ENCODE measurements at regions not wholly inside any gene's neighbourhood (a gene's known extent, or its start where the extent isn't known, plus 50 kb on each side); places are given as distances from the start of the nearest gene placed in this dataset.

- no peak overlapping the region for H3K4me3 ChIP-seq (ENCODE audit: low read length)
- peaks cover 9% of the 10 kb centered on the region for H3K27me3 ChIP-seq (ENCODE audit: insufficient read depth, low read length)
- no peak overlapping the region for H3K27ac ChIP-seq (ENCODE audit: low read length)
- H3K4me1 ChIP-seq (ENCODE audit: insufficient read depth, low read length): peaks cover 33% of the 10 kb centered on the region
- H3K9ac ChIP-seq (ENCODE audit: low read depth, low read length): no peak overlapping the region
- no peaks in the 10 kb centered on the region for H3K36me3 ChIP-seq (ENCODE audit: insufficient read depth, low read depth, low read length)
- H3K9me3 ChIP-seq (ENCODE audit: insufficient read depth, low read depth, low read length): no peaks in the 10 kb centered on the region
Measured at GRCh38 chr10:78555128-78555527, 513.6 kb upstream of the ZMIZ1 start.

- H3K36me3 ChIP-seq (ENCODE audit: insufficient read depth, low read depth, low read length): no peaks in the 10 kb centered on the region
- H3K27ac ChIP-seq (ENCODE audit: low read length): no peak overlapping the region
- no peak overlapping the region for H3K9ac ChIP-seq (ENCODE audit: low read depth, low read length)
- no peak overlapping the region for H3K4me3 ChIP-seq (ENCODE audit: low read length)
- peaks cover 24% of the 10 kb centered on the region for H3K4me1 ChIP-seq (ENCODE audit: insufficient read depth, low read length)
- no peaks in the 10 kb centered on the region for H3K27me3 ChIP-seq (ENCODE audit: insufficient read depth, low read length)
- H3K9me3 ChIP-seq (ENCODE audit: insufficient read depth, low read depth, low read length): no peaks in the 10 kb centered on the region
Measured at GRCh38 chr10:78556705-78557432, 511.9 kb upstream of the ZMIZ1 start.

DNA sequence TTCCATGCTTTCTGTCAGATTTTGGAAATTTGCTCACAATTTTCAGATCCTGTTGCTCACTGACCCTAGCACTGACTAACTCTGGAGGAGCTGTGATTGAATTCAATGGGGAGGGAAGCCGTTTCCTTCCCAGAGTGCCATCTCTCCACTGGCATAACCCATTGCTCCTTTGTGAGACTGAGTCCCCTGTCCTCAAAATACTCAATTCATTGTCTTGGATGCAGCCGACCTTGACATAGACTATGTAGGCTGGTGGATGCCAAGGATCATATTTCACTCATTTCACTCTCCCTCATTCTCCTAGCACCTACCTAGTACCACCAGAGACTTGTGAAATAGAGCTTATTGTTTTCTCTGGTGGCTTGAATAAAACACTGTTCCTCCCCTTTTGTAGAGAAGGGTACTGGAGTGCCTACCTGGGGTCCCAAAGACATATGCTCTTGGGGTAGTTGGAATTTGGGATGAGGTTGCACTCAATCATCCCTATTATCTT, 511.3 kb upstream of the ZMIZ1 start:
- H3K27ac ChIP-seq (ENCODE audit: low read length): no peak overlapping the region
- H3K4me3 ChIP-seq (ENCODE audit: low read length): no peak overlapping the region
- peaks cover 18% of the 10 kb centered on the region; the same call in 1 of the 2 replicates for H3K4me1 ChIP-seq (ENCODE audit: insufficient read depth, low read length)
- no peaks in the 10 kb centered on the region for H3K36me3 ChIP-seq (ENCODE audit: insufficient read depth, low read depth, low read length)
- no peaks in the 10 kb centered on the region for H3K9me3 ChIP-seq (ENCODE audit: insufficient read depth, low read depth, low read length)
- no peak overlapping the region for H3K9ac ChIP-seq (ENCODE audit: low read depth, low read length)
- H3K27me3 ChIP-seq (ENCODE audit: insufficient read depth, low read length): no peaks in the 10 kb centered on the region

- no peak overlapping the region for H3K27ac ChIP-seq (ENCODE audit: low read length)
- no peaks in the 10 kb centered on the region for H3K9me3 ChIP-seq (ENCODE audit: insufficient read depth, low read depth, low read length)
- H3K27me3 ChIP-seq (ENCODE audit: insufficient read depth, low read length): no peaks in the 10 kb centered on the region
- no peak overlapping the region for H3K4me3 ChIP-seq (ENCODE audit: low read length)
- no peak overlapping the region for H3K9ac ChIP-seq (ENCODE audit: low read depth, low read length)
- H3K4me1 ChIP-seq (ENCODE audit: insufficient read depth, low read length): peaks cover 15% of the 10 kb centered on the region; the same call in 1 of the 2 replicates
- no peaks in the 10 kb centered on the region for H3K36me3 ChIP-seq (ENCODE audit: insufficient read depth, low read depth, low read length)
Measured at GRCh38 chr10:78559661-78560340, 509.0 kb upstream of the ZMIZ1 start.

- Histone ChIP-seq H3K9me3 (ENCODE audit: insufficient read depth, low read depth, low read length) (no peaks in the 10 kb centered on the region), H3K27me3 (ENCODE audit: insufficient read depth, low read length) (no peaks in the 10 kb centered on the region), H3K4me3 (ENCODE audit: low read length) (no peak overlapping the region)
Measured at GRCh38 chr10:78560341-78560688, 508.5 kb upstream of the ZMIZ1 start.

GRCh38 chr10:78563314-78563713, 505.5 kb upstream of the ZMIZ1 start:
- H3K36me3 ChIP-seq (ENCODE audit: insufficient read depth, low read depth, low read length): no peaks in the 10 kb centered on the region
- H3K27me3 ChIP-seq (ENCODE audit: insufficient read depth, low read length): no peaks in the 10 kb centered on the region
- peaks cover 10% of the 10 kb centered on the region; the same call in 1 of the 2 replicates for H3K4me1 ChIP-seq (ENCODE audit: insufficient read depth, low read length)
- no peaks in the 10 kb centered on the region for H3K9me3 ChIP-seq (ENCODE audit: insufficient read depth, low read depth, low read length)
- no peak overlapping the region for H3K27ac ChIP-seq (ENCODE audit: low read length)
- no peak overlapping the region for H3K9ac ChIP-seq (ENCODE audit: low read depth, low read length)
- no peak overlapping the region for H3K4me3 ChIP-seq (ENCODE audit: low read length)

More at GRCh38 chr10:78560341-78560688, 508.5 kb upstream of the ZMIZ1 start:
- Histone ChIP-seq H3K36me3 (ENCODE audit: insufficient read depth, low read depth, low read length) (no peaks in the 10 kb centered on the region), H3K4me1 (ENCODE audit: insufficient read depth, low read length) (peaks cover 13% of the 10 kb centered on the region; the same call in 1 of the 2 replicates), H3K27ac (ENCODE audit: low read length) (no peak overlapping the region), H3K9ac (ENCODE audit: low read depth, low read length) (no peak overlapping the region)

DNA sequence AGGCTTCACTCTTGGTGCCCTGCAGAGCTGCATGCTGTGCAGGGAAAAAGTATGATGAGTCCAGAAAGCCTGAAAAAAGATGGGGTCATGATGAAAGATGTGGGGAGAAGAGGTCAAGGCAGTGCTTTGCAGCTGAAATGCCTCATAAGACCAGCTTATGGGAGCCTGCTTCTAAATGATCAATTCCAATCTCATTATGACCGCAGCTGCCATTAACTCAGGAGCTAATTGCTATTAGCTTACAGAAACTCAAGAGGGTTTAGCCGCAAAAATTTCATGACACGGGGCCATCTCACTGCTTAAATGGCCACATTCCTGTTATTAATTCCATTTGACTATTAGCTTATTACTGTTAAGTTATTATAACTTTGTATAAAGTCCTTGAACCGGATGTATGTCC, 502.9 kb upstream of the ZMIZ1 start:
- Histone ChIP-seq H3K9ac (ENCODE audit: low read depth, low read length) (no peak overlapping the region), H3K36me3 (ENCODE audit: insufficient read depth, low read depth, low read length) (no peaks in the 10 kb centered on the region), H3K27ac (ENCODE audit: low read length) (no peak overlapping the region), H3K27me3 (ENCODE audit: insufficient read depth, low read length) (no peaks in the 10 kb centered on the region), H3K4me1 (ENCODE audit: insufficient read depth, low read length) (no peaks in the 10 kb centered on the region), H3K9me3 (ENCODE audit: insufficient read depth, low read depth, low read length) (no peaks in the 10 kb centered on the region), H3K4me3 (ENCODE audit: low read length) (no peak overlapping the region)

- no peaks in the 10 kb centered on the region for H3K27me3 ChIP-seq (ENCODE audit: insufficient read depth, low read length)
- no peak overlapping the region for H3K27ac ChIP-seq (ENCODE audit: low read length)
- H3K36me3 ChIP-seq (ENCODE audit: insufficient read depth, low read depth, low read length): no peaks in the 10 kb centered on the region
- no peak overlapping the region for H3K9ac ChIP-seq (ENCODE audit: low read depth, low read length)
- no peaks in the 10 kb centered on the region for H3K4me1 ChIP-seq (ENCODE audit: insufficient read depth, low read length)
- no peaks in the 10 kb centered on the region for H3K9me3 ChIP-seq (ENCODE audit: insufficient read depth, low read depth, low read length)
- no peak overlapping the region for H3K4me3 ChIP-seq (ENCODE audit: low read length)
Measured at GRCh38 chr10:78566284-78567111, 502.3 kb upstream of the ZMIZ1 start.

DNA sequence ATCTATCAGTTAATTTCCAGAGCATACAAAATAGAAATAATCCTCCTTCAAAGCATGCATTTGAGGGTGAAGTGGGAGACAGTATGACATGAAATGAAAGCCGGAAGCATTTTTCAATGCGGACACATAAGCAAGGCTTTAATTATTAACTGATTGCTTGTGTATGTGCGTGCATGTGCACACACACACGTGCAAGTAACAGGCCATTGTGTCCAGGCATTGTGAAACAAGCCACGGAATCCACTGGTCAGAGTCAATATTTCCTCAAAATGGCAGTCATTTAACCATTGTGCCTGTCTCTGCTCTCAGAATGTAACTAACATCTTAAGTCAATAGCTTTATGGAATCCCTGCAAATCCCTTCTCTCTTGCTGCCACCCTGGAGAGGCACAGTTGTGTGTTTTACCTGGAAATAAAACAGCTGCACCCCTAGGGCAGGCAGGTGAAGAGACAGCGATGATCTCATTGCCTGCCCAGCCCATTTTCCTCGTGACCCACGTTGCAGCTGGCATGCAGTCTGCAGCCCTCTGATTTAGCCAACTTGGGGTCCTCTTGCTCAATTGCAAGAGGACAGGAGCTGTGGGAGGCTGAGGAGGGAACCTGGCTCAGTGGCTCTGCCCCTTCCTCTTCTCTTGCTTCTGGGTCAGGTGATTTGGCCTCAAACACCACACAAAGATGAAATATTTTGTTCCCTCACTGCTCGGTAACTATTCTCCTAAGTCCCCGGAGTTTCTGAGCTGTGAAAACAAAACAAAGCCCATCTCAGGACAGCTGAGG, 500.9 kb upstream of the ZMIZ1 start:
- Histone ChIP-seq H3K4me3 (ENCODE audit: low read length) (no peak overlapping the region), H3K9me3 (ENCODE audit: insufficient read depth, low read depth, low read length) (no peaks in the 10 kb centered on the region), H3K27me3 (ENCODE audit: insufficient read depth, low read length) (no peaks in the 10 kb centered on the region), H3K27ac (ENCODE audit: low read length) (no peak overlapping the region), H3K9ac (ENCODE audit: low read depth, low read length) (no peak overlapping the region), H3K36me3 (ENCODE audit: insufficient read depth, low read depth, low read length) (no peaks in the 10 kb centered on the region), H3K4me1 (ENCODE audit: insufficient read depth, low read length) (no peaks in the 10 kb centered on the region)

- Histone ChIP-seq H3K36me3 (ENCODE audit: insufficient read depth, low read depth, low read length) (no peaks in the 10 kb centered on the region), H3K9me3 (ENCODE audit: insufficient read depth, low read depth, low read length) (no peaks in the 10 kb centered on the region), H3K4me1 (ENCODE audit: insufficient read depth, low read length) (no peaks in the 10 kb centered on the region), H3K27ac (ENCODE audit: low read length) (no peak overlapping the region), H3K9ac (ENCODE audit: low read depth, low read length) (no peak overlapping the region), H3K27me3 (ENCODE audit: insufficient read depth, low read length) (no peaks in the 10 kb centered on the region), H3K4me3 (ENCODE audit: low read length) (no peak overlapping the region)
Measured at GRCh38 chr10:78568620-78569019, 500.1 kb upstream of the ZMIZ1 start.

GRCh38 chr10:78570633-78571235, 498.0 kb upstream of the ZMIZ1 start:
- no peaks in the 10 kb centered on the region for H3K36me3 ChIP-seq (ENCODE audit: insufficient read depth, low read depth, low read length)
- H3K9me3 ChIP-seq (ENCODE audit: insufficient read depth, low read depth, low read length): no peaks in the 10 kb centered on the region
- H3K27me3 ChIP-seq (ENCODE audit: insufficient read depth, low read length): no peaks in the 10 kb centered on the region
- no peak overlapping the region for H3K27ac ChIP-seq (ENCODE audit: low read length)
- no peaks in the 10 kb centered on the region for H3K4me1 ChIP-seq (ENCODE audit: insufficient read depth, low read length)
- H3K4me3 ChIP-seq (ENCODE audit: low read length): no peak overlapping the region
- H3K9ac ChIP-seq (ENCODE audit: low read depth, low read length): no peak overlapping the region

All from iPS-20b (cell line).